ENCODE measurements at regions not wholly inside any gene's neighbourhood (a gene's known extent, or its start where the extent isn't known, plus 50 kb on each side); places are given as distances from the start of the nearest gene placed in this dataset.

DNA sequence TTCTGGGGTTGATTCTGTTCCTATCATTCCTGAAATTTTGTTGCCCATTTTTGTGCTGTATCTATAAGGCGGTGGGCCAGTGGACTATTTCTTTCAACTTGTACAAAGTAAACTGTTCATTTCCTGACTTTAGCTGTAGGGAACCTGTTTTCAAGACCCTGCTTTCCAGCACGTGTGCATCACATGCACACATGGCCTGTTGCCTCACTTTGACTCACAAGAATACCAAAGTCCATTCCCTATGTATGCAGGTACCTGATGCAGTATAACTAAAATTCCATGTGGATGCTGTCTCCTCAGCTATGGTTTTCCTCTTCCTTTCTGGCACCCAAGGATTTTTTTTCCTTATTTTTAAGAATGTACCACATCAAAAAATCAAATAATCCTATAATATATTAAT is 284.1 kb upstream of the MANEA start:
- TF ChIP-seq POLR2A (IDR thresholded peaks at IDR 0.05; ENCODE audit: low read depth), result no peak
- TF ChIP-seq, protein P1, sequence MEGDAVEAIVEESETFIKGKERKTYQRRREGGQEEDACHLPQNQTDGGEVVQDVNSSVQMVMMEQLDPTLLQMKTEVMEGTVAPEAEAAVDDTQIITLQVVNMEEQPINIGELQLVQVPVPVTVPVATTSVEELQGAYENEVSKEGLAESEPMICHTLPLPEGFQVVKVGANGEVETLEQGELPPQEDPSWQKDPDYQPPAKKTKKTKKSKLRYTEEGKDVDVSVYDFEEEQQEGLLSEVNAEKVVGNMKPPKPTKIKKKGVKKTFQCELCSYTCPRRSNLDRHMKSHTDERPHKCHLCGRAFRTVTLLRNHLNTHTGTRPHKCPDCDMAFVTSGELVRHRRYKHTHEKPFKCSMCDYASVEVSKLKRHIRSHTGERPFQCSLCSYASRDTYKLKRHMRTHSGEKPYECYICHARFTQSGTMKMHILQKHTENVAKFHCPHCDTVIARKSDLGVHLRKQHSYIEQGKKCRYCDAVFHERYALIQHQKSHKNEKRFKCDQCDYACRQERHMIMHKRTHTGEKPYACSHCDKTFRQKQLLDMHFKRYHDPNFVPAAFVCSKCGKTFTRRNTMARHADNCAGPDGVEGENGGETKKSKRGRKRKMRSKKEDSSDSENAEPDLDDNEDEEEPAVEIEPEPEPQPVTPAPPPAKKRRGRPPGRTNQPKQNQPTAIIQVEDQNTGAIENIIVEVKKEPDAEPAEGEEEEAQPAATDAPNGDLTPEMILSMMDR (IDR thresholded peaks at IDR 0.05), result no peak
